Coronary artery (tissue), 2 donors: ENCODE measurements at regions not wholly inside any gene's neighbourhood (a gene's known extent, or its start where the extent isn't known, plus 50 kb on each side); places are given as distances from the start of the nearest gene placed in this dataset.
A peak's percentile ranks its signal among the peaks of the same experiment; 100 is the strongest.
"Not testable (repeated sequence)": the region's sequence is repeated elsewhere in the genome, so short reads cannot be mapped to it uniquely, and the experiment has no call there.

Experiments
- DNase-seq: peaks from one replicate; pipeline ENCODE4 v3.0.0-alpha.2; 2017; ENCODE audit warnings: low spot score
- H3K27ac ChIP-seq, 2 donors: fragments of 200-600 bp; sonication (generic); one replicate each; pipeline ENCODE4 v1.5.1; 2016 to 2019
- H3K4me3 ChIP-seq: fragments of 200-600 bp; sonication (generic); 2 replicates; pipeline ENCODE4 v1.5.1; 2016; ENCODE audit warnings: mild to moderate bottlenecking, moderate library complexity
- CTCF ChIP-seq: fragments of 200-600 bp; sonication (generic); IDR thresholded peaks from one replicate; pipeline ENCODE4 v1.5.1; 2019; ENCODE audit warnings: antibody characterized with exemption

GRCh38 chr21:9748451-9748850 is 772.9 kb upstream of the TPTE start:
- not testable (repeated sequence) for H3K27ac ChIP-seq, DNase-seq, H3K4me3 ChIP-seq

- not testable (repeated sequence) for H3K27ac ChIP-seq, DNase-seq, H3K4me3 ChIP-seq
These were observed 771.6 kb upstream of the TPTE start for GRCh38 chr21:9749741-9750230.

GRCh38 chr21:9750341-9751086 is 770.9 kb upstream of the TPTE start:
- no peak overlapping the region for H3K4me3 ChIP-seq
- TF ChIP-seq CTCF = no peak
- H3K27ac ChIP-seq = no peak overlapping the region
- DNase-seq = no peak

GRCh38 chr21:9751087-9751585 is 770.2 kb upstream of the TPTE start:
- H3K27ac ChIP-seq, H3K4me3 ChIP-seq, DNase-seq: not testable (repeated sequence)

GRCh38 chr21:9752028-9752427 is 769.4 kb upstream of the TPTE start:
- not testable (repeated sequence) for DNase-seq, H3K27ac ChIP-seq, H3K4me3 ChIP-seq

GRCh38 chr21:9753441-9753840 is 767.9 kb upstream of the TPTE start:
- not testable (repeated sequence) for DNase-seq, H3K4me3 ChIP-seq, H3K27ac ChIP-seq

- Histone ChIP-seq H3K4me3 (no peak overlapping the region), H3K27ac (no peak overlapping the region)
- no peak for TF ChIP-seq CTCF
- peak; percentile 38 for DNase-seq
These were observed 767.4 kb upstream of the TPTE start for GRCh38 chr21:9753943-9754342.

GRCh38 chr21:9754434-9754833 is 766.9 kb upstream of the TPTE start:
- not testable (repeated sequence) for DNase-seq, H3K27ac ChIP-seq, H3K4me3 ChIP-seq

GRCh38 chr21:9755611-9756010 is 765.8 kb upstream of the TPTE start:
- Histone ChIP-seq H3K4me3 (no peak overlapping the region), H3K27ac (no peak overlapping the region)
- no peak for TF ChIP-seq CTCF
- DNase-seq = peak; percentile 19

- Histone ChIP-seq H3K27ac (no peak overlapping the region), H3K4me3 (no peak overlapping the region)
- no peak for TF ChIP-seq CTCF
- no peak for DNase-seq
These were observed 764.7 kb upstream of the TPTE start for GRCh38 chr21:9756677-9757076.

- not testable (repeated sequence) for DNase-seq, H3K4me3 ChIP-seq, H3K27ac ChIP-seq
These were observed 764.3 kb upstream of the TPTE start for GRCh38 chr21:9757118-9757517.

GRCh38 chr21:9757572-9757971 is 763.8 kb upstream of the TPTE start:
- not testable (repeated sequence) for H3K27ac ChIP-seq, DNase-seq, H3K4me3 ChIP-seq
